Stomach (tissue), 4 donors: ENCODE measurements at regions not wholly inside any gene's neighbourhood (a gene's known extent, or its start where the extent isn't known, plus 50 kb on each side); places are given as distances from the start of the nearest gene placed in this dataset.

ENCODE experiments used
- EP300 ChIP-seq: sonication (generic); formaldehyde crosslinking; IDR thresholded peaks from one replicate; pipeline ENCODE4 v1.6.1; 2017; ENCODE audit warnings: antibody characterized with exemption
- POLR2A ChIP-seq, 4 donors: fragments of 450-650 bp; IDR thresholded peaks; one replicate each; pipeline ENCODE4 v1.6.1; 2016; ENCODE audit warnings: antibody characterized with exemption in 4 of 4, control low read depth in 2 of 4, mild to moderate bottlenecking in 1 of 4, moderate library complexity in 1 of 4
- POLR2AphosphoS5 ChIP-seq, 3 donors: sonication (generic); formaldehyde crosslinking; IDR thresholded peaks; one replicate each; pipeline ENCODE4 v1.6.1; 2016; ENCODE audit warnings: antibody characterized with exemption in 3 of 3
- TF ChIP-seq, protein P1 (sequence below), 7 experiments: fragments of 450-650 bp in 4 of 7; fragments of 200-600 bp in 3 of 7; sonication (generic) in 3 of 7; IDR thresholded peaks; one replicate each; pipeline ENCODE4 v1.5.1; 2016 to 2019; ENCODE audit warnings: antibody characterized with exemption in 7 of 7, control low read depth in 2 of 7, mild to moderate bottlenecking in 1 of 7

DNA sequence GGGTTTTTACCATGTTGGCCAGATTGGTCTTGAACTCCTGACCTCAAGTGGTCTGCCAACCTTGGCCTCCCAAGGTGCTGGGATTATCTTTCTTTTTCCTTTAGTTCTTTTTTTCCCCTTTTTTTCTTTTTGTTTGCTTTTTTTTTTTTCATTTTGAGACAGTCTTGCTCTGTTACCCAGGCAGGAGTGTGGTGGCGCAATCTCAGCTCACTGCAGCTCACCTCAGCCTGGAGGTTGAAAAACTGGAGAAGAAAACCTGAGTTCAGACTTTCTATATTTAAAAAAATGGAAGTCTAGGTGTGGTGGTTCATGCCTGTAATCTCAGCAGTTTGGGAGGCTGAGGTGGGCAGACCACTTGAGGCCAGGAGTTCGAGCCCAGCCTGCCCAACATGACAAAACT is 181.1 kb upstream of the HS3ST1 start:
- no peak for TF ChIP-seq POLR2AphosphoS5 (IDR thresholded peaks at IDR 0.05)
- TF ChIP-seq, protein P1, sequence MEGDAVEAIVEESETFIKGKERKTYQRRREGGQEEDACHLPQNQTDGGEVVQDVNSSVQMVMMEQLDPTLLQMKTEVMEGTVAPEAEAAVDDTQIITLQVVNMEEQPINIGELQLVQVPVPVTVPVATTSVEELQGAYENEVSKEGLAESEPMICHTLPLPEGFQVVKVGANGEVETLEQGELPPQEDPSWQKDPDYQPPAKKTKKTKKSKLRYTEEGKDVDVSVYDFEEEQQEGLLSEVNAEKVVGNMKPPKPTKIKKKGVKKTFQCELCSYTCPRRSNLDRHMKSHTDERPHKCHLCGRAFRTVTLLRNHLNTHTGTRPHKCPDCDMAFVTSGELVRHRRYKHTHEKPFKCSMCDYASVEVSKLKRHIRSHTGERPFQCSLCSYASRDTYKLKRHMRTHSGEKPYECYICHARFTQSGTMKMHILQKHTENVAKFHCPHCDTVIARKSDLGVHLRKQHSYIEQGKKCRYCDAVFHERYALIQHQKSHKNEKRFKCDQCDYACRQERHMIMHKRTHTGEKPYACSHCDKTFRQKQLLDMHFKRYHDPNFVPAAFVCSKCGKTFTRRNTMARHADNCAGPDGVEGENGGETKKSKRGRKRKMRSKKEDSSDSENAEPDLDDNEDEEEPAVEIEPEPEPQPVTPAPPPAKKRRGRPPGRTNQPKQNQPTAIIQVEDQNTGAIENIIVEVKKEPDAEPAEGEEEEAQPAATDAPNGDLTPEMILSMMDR (IDR thresholded peaks at IDR 0.05): no peak
- no peak for TF ChIP-seq POLR2A (IDR thresholded peaks at IDR 0.05)
- no peak for TF ChIP-seq EP300
